ENCODE measurements at regions not wholly inside any gene's neighbourhood (a gene's known extent, or its start where the extent isn't known, plus 50 kb on each side); places are given as distances from the start of the nearest gene placed in this dataset.

DNA sequence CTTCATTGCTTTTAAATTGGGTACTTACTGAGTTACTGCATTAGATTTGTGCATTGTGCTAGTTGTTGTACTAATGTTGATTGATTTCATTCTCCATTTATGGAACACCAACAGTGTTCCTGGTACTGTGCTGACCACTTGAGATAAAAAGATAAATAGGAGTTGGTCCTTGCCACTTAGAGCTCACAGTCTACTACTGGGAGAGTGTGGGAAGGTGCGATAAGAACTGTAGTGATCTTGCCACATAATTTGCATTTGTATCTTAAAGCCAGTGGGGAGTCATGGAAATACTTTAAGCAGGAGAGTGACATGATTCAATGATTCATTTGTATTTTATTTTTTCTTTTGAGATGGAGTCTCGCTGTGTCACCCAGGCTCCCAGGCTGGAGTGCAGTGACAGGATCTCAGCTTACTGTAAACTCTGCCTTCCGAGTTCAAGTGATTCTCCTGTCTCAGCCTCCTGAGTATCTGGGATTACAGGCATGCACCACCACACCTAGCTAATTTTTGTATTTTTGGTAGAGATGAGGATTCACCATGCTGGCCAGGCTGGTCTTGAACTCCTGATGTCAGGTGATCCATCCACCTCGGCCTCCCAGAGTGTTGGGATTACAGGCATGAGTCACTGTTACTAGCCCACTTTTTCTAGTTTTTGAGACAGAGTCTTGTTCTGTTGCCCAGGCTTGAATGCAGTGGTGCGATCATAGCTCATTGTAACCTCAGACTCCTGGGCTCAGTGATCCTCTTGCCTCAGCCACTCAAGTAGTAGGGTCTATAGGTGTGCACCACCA is 51.2 kb upstream of the TMEM248 start (continued):
- peak; percentile 75; the same call in 1 of the 2 replicates for TF ChIP-seq HDGF (IDR thresholded peaks at IDR 0.05)
- TF ChIP-seq PURB (CRISPR knock-in tag; IDR thresholded peaks at IDR 0.05; ENCODE audit: low read depth): no peak
- TF ChIP-seq E2F3 (CRISPR knock-in tag; IDR thresholded peaks at IDR 0.05): no peak
- no peak for TF ChIP-seq ZNF76 (CRISPR knock-in tag; IDR thresholded peaks at IDR 0.05; ENCODE audit: borderline replicate concordance)
- TF ChIP-seq TAF15 (IDR thresholded peaks at IDR 0.05; ENCODE audit: low read depth, low read length): no peak
- peak; percentile 95 for TF ChIP-seq TEAD4 (IDR thresholded peaks at IDR 0.05; ENCODE audit: low read length)
- no peak for TF ChIP-seq TEAD4 (CRISPR knock-in tag; IDR thresholded peaks at IDR 0.05; ENCODE audit: borderline replicate concordance)
- TF ChIP-seq RUNX1 (IDR thresholded peaks at IDR 0.05; ENCODE audit: low read depth): no peak
- TF ChIP-seq, protein P1, sequence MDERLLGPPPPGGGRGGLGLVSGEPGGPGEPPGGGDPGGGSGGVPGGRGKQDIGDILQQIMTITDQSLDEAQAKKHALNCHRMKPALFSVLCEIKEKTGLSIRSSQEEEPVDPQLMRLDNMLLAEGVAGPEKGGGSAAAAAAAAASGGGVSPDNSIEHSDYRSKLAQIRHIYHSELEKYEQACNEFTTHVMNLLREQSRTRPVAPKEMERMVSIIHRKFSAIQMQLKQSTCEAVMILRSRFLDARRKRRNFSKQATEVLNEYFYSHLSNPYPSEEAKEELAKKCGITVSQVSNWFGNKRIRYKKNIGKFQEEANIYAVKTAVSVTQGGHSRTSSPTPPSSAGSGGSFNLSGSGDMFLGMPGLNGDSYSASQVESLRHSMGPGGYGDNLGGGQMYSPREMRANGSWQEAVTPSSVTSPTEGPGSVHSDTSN (CRISPR knock-in tag; IDR thresholded peaks at IDR 0.05; ENCODE audit: low read depth): no peak
- TF ChIP-seq, protein P1 (tag; conservative IDR thresholded peaks at IDR 0.05; ENCODE audit: low read depth): peak; percentile 87
- TF ChIP-seq, protein P2, sequence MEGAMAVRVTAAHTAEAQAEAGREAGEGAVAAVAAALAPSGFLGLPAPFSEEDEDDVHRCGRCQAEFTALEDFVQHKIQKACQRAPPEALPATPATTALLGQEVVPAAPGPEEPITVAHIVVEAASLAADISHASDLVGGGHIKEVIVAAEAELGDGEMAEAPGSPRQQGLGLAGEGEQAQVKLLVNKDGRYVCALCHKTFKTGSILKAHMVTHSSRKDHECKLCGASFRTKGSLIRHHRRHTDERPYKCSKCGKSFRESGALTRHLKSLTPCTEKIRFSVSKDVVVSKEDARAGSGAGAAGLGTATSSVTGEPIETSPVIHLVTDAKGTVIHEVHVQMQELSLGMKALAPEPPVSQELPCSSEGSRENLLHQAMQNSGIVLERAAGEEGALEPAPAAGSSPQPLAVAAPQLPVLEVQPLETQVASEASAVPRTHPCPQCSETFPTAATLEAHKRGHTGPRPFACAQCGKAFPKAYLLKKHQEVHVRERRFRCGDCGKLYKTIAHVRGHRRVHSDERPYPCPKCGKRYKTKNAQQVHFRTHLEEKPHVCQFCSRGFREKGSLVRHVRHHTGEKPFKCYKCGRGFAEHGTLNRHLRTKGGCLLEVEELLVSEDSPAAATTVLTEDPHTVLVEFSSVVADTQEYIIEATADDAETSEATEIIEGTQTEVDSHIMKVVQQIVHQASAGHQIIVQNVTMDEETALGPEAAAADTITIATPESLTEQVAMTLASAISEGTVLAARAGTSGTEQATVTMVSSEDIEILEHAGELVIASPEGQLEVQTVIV (CRISPR knock-in tag; IDR thresholded peaks at IDR 0.05; ENCODE audit: borderline replicate concordance): no peak
- TF ChIP-seq RBM22 (IDR thresholded peaks at IDR 0.05; ENCODE audit: low read depth, low read length, poor library complexity, severe bottlenecking): no peak
- TF ChIP-seq, protein P3, sequence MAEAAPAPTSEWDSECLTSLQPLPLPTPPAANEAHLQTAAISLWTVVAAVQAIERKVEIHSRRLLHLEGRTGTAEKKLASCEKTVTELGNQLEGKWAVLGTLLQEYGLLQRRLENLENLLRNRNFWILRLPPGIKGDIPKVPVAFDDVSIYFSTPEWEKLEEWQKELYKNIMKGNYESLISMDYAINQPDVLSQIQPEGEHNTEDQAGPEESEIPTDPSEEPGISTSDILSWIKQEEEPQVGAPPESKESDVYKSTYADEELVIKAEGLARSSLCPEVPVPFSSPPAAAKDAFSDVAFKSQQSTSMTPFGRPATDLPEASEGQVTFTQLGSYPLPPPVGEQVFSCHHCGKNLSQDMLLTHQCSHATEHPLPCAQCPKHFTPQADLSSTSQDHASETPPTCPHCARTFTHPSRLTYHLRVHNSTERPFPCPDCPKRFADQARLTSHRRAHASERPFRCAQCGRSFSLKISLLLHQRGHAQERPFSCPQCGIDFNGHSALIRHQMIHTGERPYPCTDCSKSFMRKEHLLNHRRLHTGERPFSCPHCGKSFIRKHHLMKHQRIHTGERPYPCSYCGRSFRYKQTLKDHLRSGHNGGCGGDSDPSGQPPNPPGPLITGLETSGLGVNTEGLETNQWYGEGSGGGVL (CRISPR knock-in tag; IDR thresholded peaks at IDR 0.05): no peak
- TF ChIP-seq SNIP1 (IDR thresholded peaks at IDR 0.05; ENCODE audit: low read depth): no peak
- TF ChIP-seq, protein P4, sequence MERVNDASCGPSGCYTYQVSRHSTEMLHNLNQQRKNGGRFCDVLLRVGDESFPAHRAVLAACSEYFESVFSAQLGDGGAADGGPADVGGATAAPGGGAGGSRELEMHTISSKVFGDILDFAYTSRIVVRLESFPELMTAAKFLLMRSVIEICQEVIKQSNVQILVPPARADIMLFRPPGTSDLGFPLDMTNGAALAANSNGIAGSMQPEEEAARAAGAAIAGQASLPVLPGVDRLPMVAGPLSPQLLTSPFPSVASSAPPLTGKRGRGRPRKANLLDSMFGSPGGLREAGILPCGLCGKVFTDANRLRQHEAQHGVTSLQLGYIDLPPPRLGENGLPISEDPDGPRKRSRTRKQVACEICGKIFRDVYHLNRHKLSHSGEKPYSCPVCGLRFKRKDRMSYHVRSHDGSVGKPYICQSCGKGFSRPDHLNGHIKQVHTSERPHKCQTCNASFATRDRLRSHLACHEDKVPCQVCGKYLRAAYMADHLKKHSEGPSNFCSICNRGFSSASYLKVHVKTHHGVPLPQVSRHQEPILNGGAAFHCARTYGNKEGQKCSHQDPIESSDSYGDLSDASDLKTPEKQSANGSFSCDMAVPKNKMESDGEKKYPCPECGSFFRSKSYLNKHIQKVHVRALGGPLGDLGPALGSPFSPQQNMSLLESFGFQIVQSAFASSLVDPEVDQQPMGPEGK (CRISPR knock-in tag; IDR thresholded peaks at IDR 0.05; ENCODE audit: borderline replicate concordance): no peak
- TF ChIP-seq HMG20A (CRISPR knock-in tag; conservative IDR thresholded peaks at IDR 0.05): no peak
- TF ChIP-seq MEF2D (tag; conservative IDR thresholded peaks at IDR 0.05; ENCODE audit: low read depth): 0 out of 2 replicates have a peak, but pooled peaks have one; percentile 70
- TF ChIP-seq SAP30 (IDR thresholded peaks at IDR 0.05; ENCODE audit: borderline replicate concordance, insufficient read depth, low read depth, low read length, poor library complexity, severe bottlenecking): no peak

Measured in K562 (cell line).